HG02759 (cell line): ENCODE measurements at regions not wholly inside any gene's neighbourhood (a gene's known extent, or its start where the extent isn't known, plus 50 kb on each side); places are given as distances from the start of the nearest gene placed in this dataset.
"Not testable (repeated sequence)": the region's sequence is repeated elsewhere in the genome, so short reads cannot be mapped to it uniquely, and the experiment has no call there.

Source experiments
- ATAC-seq: cut with Tn5 transposase; IDR thresholded peaks from one replicate; pipeline ENCODE4 v1.9.1; 2021; ENCODE audit warnings: mild to moderate bottlenecking, moderate library complexity; ENCODE audit not compliant: unreplicated experiment

DNA sequence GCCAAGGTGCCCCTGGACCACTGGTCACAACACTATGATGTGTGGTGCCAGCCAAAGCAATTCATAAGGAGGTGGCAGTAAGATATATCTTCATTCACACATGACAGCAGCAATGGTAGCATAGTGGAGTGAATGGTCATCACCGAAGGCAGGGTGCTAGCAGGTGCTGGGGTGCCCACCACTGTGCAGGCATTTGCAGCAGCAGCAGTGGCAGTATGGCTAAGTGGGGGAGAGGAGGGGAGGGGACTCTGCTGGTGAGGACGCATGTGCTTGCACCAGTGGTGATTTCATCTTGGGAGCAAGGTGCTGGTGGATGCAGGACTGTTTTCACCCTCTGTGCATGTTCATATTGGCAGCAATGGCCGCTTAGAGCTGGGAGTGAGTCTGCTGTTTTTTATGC lies 419.1 kb upstream of the KLHL4 start:
- no peak for ATAC-seq

DNA sequence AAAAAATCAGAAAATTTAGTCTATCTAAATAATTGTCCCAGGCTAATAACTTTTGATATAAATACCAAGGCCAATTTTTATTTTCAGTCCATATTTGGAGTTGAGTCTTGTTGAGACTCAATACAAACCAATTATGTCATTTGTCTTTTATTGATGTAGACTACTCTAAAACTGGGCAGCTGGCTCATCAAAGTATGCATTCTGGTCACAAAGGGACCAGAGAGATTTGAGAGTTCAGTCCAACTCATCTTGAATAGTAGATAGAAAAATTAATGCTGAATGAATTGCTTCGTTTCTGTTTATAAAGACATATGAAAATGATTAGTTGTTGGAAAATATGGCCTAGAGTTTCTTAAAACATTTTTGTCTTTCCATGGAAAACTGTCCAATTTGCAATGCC lies 412.5 kb upstream of the KLHL4 start:
- no peak for ATAC-seq

DNA sequence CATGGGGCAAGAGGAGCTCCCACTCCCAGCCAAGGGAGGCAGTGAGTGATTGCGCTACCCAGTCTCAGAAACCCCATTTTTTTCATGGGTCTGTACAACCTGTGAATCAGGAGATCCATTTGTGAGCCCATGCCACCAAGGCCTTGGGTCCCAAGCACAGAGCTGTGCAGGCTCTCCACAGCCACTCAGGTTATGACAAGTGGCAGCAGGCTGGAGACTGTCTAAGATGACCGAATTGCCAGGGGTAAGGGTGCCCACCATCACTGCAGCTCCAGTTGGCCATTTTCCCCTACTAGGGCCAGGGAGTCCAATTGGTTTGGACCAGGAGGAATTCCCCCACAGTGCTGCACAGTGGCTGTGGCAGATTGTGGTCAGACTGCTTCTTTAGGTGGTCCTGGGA lies 407.5 kb upstream of the KLHL4 start:
- ATAC-seq: no peak

DNA sequence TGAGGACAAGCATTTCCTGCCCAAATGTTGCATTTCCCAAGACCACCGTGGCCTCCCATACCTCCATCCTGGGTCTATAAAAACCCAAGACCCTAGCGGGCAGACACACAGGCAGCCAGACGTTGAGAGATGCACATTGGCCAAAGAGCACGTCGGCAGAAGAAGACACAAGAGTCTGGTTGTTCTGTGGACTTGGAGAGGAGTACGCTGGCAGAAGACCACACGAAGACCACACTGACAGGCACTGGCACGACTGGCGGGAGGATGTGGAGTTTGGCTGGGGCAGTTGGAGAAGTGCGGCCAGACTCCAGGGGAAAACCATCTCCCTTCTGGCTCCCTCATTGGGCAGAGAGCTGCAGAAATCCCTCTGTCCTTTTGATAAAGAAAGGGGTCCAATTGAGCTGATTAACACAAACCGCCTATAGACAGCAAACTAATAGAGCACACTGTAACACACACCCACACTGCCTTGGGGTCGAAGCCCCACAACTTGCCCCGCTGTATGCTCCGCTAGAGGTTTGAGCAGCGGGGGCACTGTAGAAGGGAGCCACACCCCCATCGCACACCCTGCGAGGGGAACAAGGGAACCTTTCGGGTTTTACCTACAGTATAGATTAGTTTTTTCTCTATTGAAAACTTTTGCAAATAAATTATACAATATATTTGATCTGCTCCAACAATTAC lies 376.7 kb upstream of the KLHL4 start:
- ATAC-seq: no peak

DNA sequence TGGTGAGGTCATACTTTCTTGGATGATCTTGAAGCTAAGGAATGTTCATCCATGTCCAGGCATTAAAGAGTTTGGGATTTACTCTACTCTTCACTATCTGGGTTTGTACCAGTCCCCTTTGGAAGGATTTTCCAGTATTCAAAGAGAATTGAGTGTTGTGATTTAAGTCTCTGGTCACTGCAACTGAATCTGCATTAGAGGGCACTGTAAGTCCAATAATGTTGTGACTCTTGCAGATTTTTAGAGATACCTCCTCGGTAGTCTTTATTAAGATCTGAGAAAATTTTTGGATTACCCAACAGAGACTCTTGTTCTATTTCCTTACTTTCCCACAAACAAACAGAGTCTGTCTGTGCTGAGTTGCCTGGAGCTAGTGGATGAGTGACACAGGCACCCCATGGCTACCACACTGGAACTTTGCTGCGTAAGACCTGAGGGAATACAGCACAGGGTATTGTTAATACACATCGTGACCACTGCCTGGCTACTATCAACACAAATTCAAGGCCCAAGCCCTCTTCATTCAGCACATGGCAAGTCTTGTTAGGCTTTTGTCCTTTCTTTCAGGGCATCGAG lies 357.1 kb upstream of the KLHL4 start:
- ATAC-seq: no peak

DNA sequence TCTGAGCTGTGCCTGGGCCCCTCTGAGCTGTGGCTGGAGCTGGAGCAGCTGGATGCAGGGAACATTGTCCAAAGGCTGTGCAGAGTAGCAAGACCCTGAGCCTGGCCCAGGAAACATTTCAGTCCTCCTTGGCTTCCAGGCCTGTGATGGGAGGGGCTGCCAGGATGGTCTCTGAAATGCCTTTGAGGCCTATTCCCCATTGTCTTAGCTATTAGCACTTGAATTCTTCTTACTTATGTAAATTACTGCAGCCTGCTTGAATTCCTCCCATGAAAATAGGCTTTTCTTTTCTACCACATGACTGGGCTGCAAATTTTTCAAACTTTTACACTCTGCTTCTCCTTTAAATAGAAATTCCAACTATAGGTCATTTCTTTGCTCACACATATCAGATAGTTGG lies 349.8 kb upstream of the KLHL4 start:
- no peak for ATAC-seq

DNA sequence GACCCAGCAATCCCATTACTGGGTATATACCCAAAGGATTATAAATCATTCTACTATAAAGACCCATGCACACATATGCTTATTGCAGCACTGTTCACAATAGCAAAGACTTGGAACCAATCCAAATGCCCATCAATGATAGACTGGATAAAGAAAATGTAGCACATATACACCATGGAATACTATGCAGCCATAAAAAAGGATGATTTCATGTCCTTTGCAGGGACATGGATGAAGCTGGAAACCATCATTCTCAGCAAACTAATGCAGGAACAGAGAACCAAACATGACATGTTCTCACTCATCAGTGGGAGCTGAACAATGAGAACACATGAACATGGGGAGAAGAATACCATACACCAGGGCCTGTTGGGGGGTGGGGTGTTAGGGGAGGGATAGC lies 339.6 kb upstream of the KLHL4 start:
- ATAC-seq: not testable (repeated sequence)
